ENCODE measurements at regions not wholly inside any gene's neighbourhood (a gene's known extent, or its start where the extent isn't known, plus 50 kb on each side); places are given as distances from the start of the nearest gene placed in this dataset.

- ATAC-seq (no peak), DNase-seq (no peak)
- no peaks in the 10 kb centered on the region for H3K36me3 ChIP-seq
- no peak overlapping the region for H3K27ac ChIP-seq
- TF ChIP-seq, protein P1, sequence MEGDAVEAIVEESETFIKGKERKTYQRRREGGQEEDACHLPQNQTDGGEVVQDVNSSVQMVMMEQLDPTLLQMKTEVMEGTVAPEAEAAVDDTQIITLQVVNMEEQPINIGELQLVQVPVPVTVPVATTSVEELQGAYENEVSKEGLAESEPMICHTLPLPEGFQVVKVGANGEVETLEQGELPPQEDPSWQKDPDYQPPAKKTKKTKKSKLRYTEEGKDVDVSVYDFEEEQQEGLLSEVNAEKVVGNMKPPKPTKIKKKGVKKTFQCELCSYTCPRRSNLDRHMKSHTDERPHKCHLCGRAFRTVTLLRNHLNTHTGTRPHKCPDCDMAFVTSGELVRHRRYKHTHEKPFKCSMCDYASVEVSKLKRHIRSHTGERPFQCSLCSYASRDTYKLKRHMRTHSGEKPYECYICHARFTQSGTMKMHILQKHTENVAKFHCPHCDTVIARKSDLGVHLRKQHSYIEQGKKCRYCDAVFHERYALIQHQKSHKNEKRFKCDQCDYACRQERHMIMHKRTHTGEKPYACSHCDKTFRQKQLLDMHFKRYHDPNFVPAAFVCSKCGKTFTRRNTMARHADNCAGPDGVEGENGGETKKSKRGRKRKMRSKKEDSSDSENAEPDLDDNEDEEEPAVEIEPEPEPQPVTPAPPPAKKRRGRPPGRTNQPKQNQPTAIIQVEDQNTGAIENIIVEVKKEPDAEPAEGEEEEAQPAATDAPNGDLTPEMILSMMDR (IDR thresholded peaks at IDR 0.05 in 4 of 5, conservative IDR thresholded peaks at IDR 0.05 in 1 of 5), result no peak
- TF ChIP-seq POLR2A (IDR thresholded peaks at IDR 0.05), result no peak
- H3K4me3 ChIP-seq, result no peak overlapping the region
- intact Hi-C loops (cut with DNase I; ENCODE audit: low total_unique reads), result no loop called here
- in situ Hi-C loops (cut with MboI; ENCODE audit: low sequenced_read_pairs in 4 of 4), result no loop called here
- no peaks in the 10 kb centered on the region for H3K4me1 ChIP-seq
- H3K27me3 ChIP-seq, result no peaks in the 10 kb centered on the region
- H3K9me3 ChIP-seq, result no peaks in the 10 kb centered on the region
These were observed 448.5 kb downstream of the PDZRN4 start for GRCh38 chr12:41636653-41637052.

- intact Hi-C loops (cut with DNase I; ENCODE audit: low total_unique reads), result no loop called here
- H3K9me3 ChIP-seq, result no peaks in the 10 kb centered on the region
- H3K27me3 ChIP-seq, result no peaks in the 10 kb centered on the region
- no peak for ATAC-seq
- no peak overlapping the region for H3K27ac ChIP-seq
- H3K4me3 ChIP-seq, result no peak overlapping the region
- TF ChIP-seq, protein P1 (IDR thresholded peaks at IDR 0.05 in 4 of 5, conservative IDR thresholded peaks at IDR 0.05 in 1 of 5), result no peak
- TF ChIP-seq POLR2A (IDR thresholded peaks at IDR 0.05), result no peak
- no peak for DNase-seq
- no peaks in the 10 kb centered on the region for H3K4me1 ChIP-seq
- in situ Hi-C loops (cut with MboI; ENCODE audit: low sequenced_read_pairs in 4 of 4), result no loop called here
- no peaks in the 10 kb centered on the region for H3K36me3 ChIP-seq
These were observed 447.7 kb downstream of the PDZRN4 start for GRCh38 chr12:41635626-41636364.

- Histone ChIP-seq H3K9me3 (no peaks in the 10 kb centered on the region), H3K36me3 (no peaks in the 10 kb centered on the region), H3K4me3 (no peak overlapping the region), H3K4me1 (no peaks in the 10 kb centered on the region), H3K27me3 (no peaks in the 10 kb centered on the region), H3K27ac (no peak overlapping the region)
- ATAC-seq (no peak), DNase-seq (no peak)
- in situ Hi-C loops (cut with MboI; ENCODE audit: low sequenced_read_pairs in 4 of 4) (no loop called here), intact Hi-C loops (cut with DNase I; ENCODE audit: low total_unique reads) (no loop called here)
- TF ChIP-seq POLR2A (IDR thresholded peaks at IDR 0.05), result no peak
- TF ChIP-seq, protein P1 (IDR thresholded peaks at IDR 0.05 in 4 of 5, conservative IDR thresholded peaks at IDR 0.05 in 1 of 5), result no peak
These were observed 446.0 kb downstream of the PDZRN4 start for GRCh38 chr12:41634091-41634490.

DNA sequence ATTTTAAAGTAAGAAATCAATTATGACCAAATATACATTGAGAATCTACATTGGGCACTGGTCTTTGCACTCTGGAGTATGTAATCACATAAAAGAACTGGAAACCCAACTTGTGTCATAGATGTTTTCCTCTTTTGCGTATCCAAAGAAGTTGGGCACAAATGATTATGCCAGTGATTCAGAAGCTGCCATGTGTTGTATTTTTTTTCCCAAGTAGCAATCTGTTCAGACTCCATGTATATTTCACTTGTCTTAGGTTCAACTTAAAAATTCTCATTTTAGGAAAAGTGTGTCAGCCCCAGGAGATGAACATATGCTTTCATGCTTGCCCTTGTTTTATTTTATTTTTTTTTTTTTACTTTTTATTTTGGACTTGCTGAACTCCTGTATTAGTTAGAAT lies 441.5 kb downstream of the PDZRN4 start:
- TF ChIP-seq, protein P1 (IDR thresholded peaks at IDR 0.05 in 4 of 5, conservative IDR thresholded peaks at IDR 0.05 in 1 of 5), result no peak
- TF ChIP-seq POLR2A (IDR thresholded peaks at IDR 0.05), result no peak
- H3K9me3 ChIP-seq, result no peaks in the 10 kb centered on the region
- no peak for ATAC-seq
- H3K4me1 ChIP-seq, result no peaks in the 10 kb centered on the region
- H3K36me3 ChIP-seq, result no peaks in the 10 kb centered on the region
- no peak for DNase-seq
- intact Hi-C loops (cut with DNase I; ENCODE audit: low total_unique reads), result no loop called here
- no peaks in the 10 kb centered on the region for H3K27me3 ChIP-seq
- H3K27ac ChIP-seq, result no peak overlapping the region
- in situ Hi-C loops (cut with MboI; ENCODE audit: low sequenced_read_pairs in 4 of 4), result no loop called here
- no peak overlapping the region for H3K4me3 ChIP-seq

DNA sequence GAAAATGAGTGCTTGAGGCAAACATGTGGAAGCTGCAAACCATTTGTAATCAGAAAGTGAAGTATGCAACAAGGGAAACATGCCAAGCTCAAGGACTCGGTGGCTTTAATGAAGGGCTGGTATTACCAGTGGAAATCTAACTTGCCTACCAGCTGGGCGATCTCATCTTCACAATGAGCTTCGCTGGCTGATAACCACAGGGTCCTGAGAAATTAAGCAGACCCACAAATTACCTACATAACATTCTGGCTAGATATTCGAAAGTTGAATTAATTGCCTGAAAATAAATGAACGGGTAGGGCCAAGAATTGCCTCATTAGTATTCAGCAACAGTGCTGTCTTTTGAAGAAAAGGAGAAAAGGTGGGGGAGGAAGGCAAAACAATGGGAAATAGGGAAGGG lies 439.4 kb downstream of the PDZRN4 start:
- ATAC-seq (no peak), DNase-seq (no peak)
- no peaks in the 10 kb centered on the region for H3K4me1 ChIP-seq
- H3K4me3 ChIP-seq, result no peak overlapping the region
- H3K27ac ChIP-seq, result no peak overlapping the region
- H3K9me3 ChIP-seq, result no peaks in the 10 kb centered on the region
- TF ChIP-seq, protein P1 (IDR thresholded peaks at IDR 0.05 in 4 of 5, conservative IDR thresholded peaks at IDR 0.05 in 1 of 5), result no peak
- TF ChIP-seq POLR2A (IDR thresholded peaks at IDR 0.05), result no peak
- no peaks in the 10 kb centered on the region for H3K36me3 ChIP-seq
- intact Hi-C loops (cut with DNase I; ENCODE audit: low total_unique reads), result no loop called here
- in situ Hi-C loops (cut with MboI; ENCODE audit: low sequenced_read_pairs in 4 of 4), result no loop called here
- H3K27me3 ChIP-seq, result no peaks in the 10 kb centered on the region

Data from gastrocnemius medialis (tissue), 4 donors.